ENCODE measurements at regions not wholly inside any gene's neighbourhood (a gene's known extent, or its start where the extent isn't known, plus 50 kb on each side); places are given as distances from the start of the nearest gene placed in this dataset.

DNA sequence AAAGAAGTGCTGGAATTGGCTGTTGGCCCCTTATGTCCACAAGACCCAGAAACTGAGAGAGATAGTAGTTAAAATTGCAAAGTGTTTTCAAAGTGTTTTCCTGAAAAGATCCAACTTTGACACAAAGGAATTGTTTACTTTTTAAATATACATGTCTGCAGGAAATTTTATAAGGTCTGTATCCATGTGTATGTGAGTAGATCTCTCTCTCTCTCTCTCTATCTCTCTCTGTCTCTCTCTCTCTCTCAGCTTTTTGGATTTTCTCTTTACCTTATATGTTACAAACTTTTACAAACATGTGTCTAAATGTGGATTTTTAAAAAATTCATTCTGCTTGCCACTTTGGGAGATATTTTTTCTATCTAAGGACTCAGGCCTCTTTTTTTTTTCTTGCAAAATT is 358.6 kb downstream of the SIPA1L2 start (continued):
- TF ChIP-seq KDM4A (IDR thresholded peaks at IDR 0.05; ENCODE audit: low read depth, low read length, severe bottlenecking), result no peak

Measured in H1 (cell line).